ENCODE measurements at regions not wholly inside any gene's neighbourhood (a gene's known extent, or its start where the extent isn't known, plus 50 kb on each side); places are given as distances from the start of the nearest gene placed in this dataset.

DNA sequence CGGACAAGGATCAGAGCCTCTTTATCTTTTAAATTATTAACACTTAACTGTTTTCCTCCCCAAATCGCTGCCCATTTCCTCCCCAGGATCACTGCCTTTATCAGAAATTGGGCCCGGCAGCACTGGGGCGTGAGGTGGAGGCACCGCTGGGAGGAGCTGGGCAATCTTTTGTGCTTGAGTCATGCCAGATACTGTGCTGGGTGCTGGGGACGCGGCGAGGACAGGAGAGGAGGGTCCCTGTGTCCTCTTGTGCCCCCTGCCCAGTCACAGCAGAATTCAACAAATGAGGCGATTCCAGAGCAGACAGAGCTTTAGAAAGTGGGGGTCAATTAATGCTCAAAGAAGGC lies 347.8 kb downstream of the ZNF536 start:
- no peaks in the 10 kb centered on the region for H3K9me3 ChIP-seq (ENCODE audit: low read depth)
- no peaks in the 10 kb centered on the region for H3K79me2 ChIP-seq
- H3K36me3 ChIP-seq (replicated peaks; ENCODE audit: insufficient read depth, low read depth) = no peaks in the 10 kb centered on the region
- TF ChIP-seq EZH2phosphoT487 (IDR thresholded peaks at IDR 0.05; ENCODE audit: low read depth, severe bottlenecking, unreplicated experiment) (no peak), EZH2 (IDR thresholded peaks at IDR 0.05; ENCODE audit: borderline replicate concordance) (no peak)
- TF ChIP-seq, protein P1, sequence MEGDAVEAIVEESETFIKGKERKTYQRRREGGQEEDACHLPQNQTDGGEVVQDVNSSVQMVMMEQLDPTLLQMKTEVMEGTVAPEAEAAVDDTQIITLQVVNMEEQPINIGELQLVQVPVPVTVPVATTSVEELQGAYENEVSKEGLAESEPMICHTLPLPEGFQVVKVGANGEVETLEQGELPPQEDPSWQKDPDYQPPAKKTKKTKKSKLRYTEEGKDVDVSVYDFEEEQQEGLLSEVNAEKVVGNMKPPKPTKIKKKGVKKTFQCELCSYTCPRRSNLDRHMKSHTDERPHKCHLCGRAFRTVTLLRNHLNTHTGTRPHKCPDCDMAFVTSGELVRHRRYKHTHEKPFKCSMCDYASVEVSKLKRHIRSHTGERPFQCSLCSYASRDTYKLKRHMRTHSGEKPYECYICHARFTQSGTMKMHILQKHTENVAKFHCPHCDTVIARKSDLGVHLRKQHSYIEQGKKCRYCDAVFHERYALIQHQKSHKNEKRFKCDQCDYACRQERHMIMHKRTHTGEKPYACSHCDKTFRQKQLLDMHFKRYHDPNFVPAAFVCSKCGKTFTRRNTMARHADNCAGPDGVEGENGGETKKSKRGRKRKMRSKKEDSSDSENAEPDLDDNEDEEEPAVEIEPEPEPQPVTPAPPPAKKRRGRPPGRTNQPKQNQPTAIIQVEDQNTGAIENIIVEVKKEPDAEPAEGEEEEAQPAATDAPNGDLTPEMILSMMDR (IDR thresholded peaks at IDR 0.05; ENCODE audit: poor library complexity) = no peak
- DNase-seq (ENCODE audit: low spot score) = no peak
- H3K9me2 ChIP-seq (replicated peaks; ENCODE audit: insufficient read depth) = no peaks in the 10 kb centered on the region
- H3K4me1 ChIP-seq (ENCODE audit: insufficient read depth) = no peaks in the 10 kb centered on the region
- H3K4me2 ChIP-seq = peak overlapping the region; percentile 85
- 22% methylated on average over 9 of the region's 9 CpGs for WGBS (ENCODE audit: low lambda C conversion rate, missing lambda C conversion rate)
- peak overlapping the region; percentile 31 for H3K4me3 ChIP-seq
- H3K27ac ChIP-seq = peak overlapping the region; percentile 25
- H3K27me3 ChIP-seq = peaks cover 7% of the 10 kb centered on the region
- H2AFZ ChIP-seq = peak overlapping the region; percentile 80
- H4K20me1 ChIP-seq (ENCODE audit: insufficient read depth, poor library complexity, severe bottlenecking) = no peaks in the 10 kb centered on the region

DNA sequence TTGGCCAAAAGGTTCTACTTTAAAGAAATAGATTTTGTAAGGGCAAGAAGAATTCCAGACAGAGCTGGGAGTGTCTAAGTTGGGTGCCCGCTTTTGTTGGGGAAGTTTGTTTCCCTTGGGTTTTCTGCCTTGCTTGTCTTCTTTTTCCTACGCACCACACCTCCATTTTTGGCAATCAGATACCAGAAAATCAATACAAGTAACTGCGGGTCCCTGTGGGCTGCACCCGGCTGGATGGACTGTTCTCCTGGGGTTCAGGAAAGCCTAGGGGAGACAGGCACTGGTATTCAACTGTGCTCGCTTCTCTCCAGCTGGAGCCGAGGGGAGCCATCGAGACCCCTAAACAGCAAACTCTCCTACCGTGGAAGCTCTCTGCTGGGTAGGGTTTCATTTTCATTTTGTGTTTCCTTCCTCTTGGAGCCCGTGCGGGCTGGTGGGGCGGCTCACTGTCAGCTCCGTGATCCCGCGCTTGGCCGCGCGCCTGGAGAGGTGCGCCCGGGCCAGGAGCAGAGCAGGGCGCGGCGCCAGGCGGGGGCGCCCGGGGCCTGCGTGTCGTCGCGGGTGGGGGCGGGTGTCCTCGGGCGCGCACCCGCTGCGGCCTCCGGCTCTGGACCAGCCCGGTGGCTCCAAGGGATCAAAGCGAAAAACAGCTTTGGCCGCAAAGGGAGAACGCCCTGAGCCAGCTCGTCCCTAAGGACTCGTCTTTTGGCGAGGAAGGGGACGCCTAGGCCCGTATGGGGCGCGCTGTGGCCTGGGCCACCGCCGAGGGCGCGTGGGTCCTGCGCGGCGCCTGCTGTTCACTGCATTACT lies 347.2 kb downstream of the ZNF536 start:
- Histone ChIP-seq H3K4me2 (peak overlapping the region; percentile 85), H3K27ac (peak overlapping the region; percentile 56), H4K20me1 (ENCODE audit: insufficient read depth, poor library complexity, severe bottlenecking) (no peaks in the 10 kb centered on the region), H3K9me3 (ENCODE audit: low read depth) (no peaks in the 10 kb centered on the region), H3K79me2 (no peaks in the 10 kb centered on the region), H3K4me3 (peak overlapping the region; percentile 31), H3K4me1 (ENCODE audit: insufficient read depth) (no peaks in the 10 kb centered on the region), H3K36me3 (replicated peaks; ENCODE audit: insufficient read depth, low read depth) (no peaks in the 10 kb centered on the region), H2AFZ (peak overlapping the region; percentile 80), H3K27me3 (peaks cover 7% of the 10 kb centered on the region), H3K9me2 (replicated peaks; ENCODE audit: insufficient read depth) (no peaks in the 10 kb centered on the region)
- TF ChIP-seq EZH2phosphoT487 (IDR thresholded peaks at IDR 0.05; ENCODE audit: low read depth, severe bottlenecking, unreplicated experiment) = no peak
- no peak for TF ChIP-seq EZH2 (IDR thresholded peaks at IDR 0.05; ENCODE audit: borderline replicate concordance)
- TF ChIP-seq, protein P1 (IDR thresholded peaks at IDR 0.05; ENCODE audit: poor library complexity) = no peak
- 10% methylated on average over 41 of the region's 54 CpGs for WGBS (ENCODE audit: low lambda C conversion rate, missing lambda C conversion rate)
- DNase-seq (ENCODE audit: low spot score) = peak; percentile 74

DNA sequence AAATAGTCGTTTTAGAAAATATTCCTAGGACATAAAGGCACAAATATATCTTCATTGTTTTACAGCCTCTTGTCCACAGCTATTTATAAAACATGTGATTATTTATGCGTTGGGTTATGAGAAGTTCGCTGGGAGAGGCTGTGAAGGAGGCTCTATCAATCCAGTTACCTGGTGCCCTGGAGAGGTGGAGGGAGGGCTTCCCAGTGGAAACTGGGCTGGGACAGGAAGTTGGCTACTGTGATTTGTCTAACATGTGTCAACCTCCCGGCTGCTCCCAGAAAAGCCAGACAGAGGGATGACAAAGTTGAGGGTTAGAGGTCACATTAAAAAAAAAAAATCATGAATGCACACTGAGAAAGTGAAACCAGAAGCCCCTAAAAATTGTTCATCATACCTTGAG lies 346.5 kb downstream of the ZNF536 start:
- TF ChIP-seq, protein P1 (IDR thresholded peaks at IDR 0.05; ENCODE audit: poor library complexity) = no peak
- TF ChIP-seq EZH2phosphoT487 (IDR thresholded peaks at IDR 0.05; ENCODE audit: low read depth, severe bottlenecking, unreplicated experiment) (no peak), EZH2 (IDR thresholded peaks at IDR 0.05; ENCODE audit: borderline replicate concordance) (no peak)
- peak overlapping the region; percentile 85 for H3K4me2 ChIP-seq
- H3K36me3 ChIP-seq (replicated peaks; ENCODE audit: insufficient read depth, low read depth) = no peaks in the 10 kb centered on the region
- H3K9me3 ChIP-seq (ENCODE audit: low read depth) = no peaks in the 10 kb centered on the region
- H3K79me2 ChIP-seq = no peaks in the 10 kb centered on the region
- H3K4me3 ChIP-seq = no peak overlapping the region
- no peaks in the 10 kb centered on the region for H3K9me2 ChIP-seq (replicated peaks; ENCODE audit: insufficient read depth)
- H3K27me3 ChIP-seq = peaks cover 7% of the 10 kb centered on the region
- H3K4me1 ChIP-seq (ENCODE audit: insufficient read depth) = no peaks in the 10 kb centered on the region
- no peak for DNase-seq (ENCODE audit: low spot score)
- H4K20me1 ChIP-seq (ENCODE audit: insufficient read depth, poor library complexity, severe bottlenecking) = no peaks in the 10 kb centered on the region
- 36% methylated on average over 4 of the region's 4 CpGs for WGBS (ENCODE audit: low lambda C conversion rate, missing lambda C conversion rate)
- H2AFZ ChIP-seq = peak overlapping the region; percentile 67
- peak overlapping the region; percentile 56 for H3K27ac ChIP-seq

All from hepatocyte (in vitro differentiated cells).